ENCODE measurements at regions not wholly inside any gene's neighbourhood (a gene's known extent, or its start where the extent isn't known, plus 50 kb on each side); places are given as distances from the start of the nearest gene placed in this dataset.
A peak's percentile ranks its signal among the peaks of the same experiment; 100 is the strongest.

- H3K9me3 ChIP-seq (ENCODE audit: control insufficient read depth, insufficient read depth, low read depth, low read length): no peaks in the 10 kb centered on the region
- H3K4me1 ChIP-seq (ENCODE audit: control insufficient read depth, extremely low read depth, insufficient read depth, low read length): peaks cover 3% of the 10 kb centered on the region
- H3K79me2 ChIP-seq (ENCODE audit: control insufficient read depth, insufficient read depth, low read length): no peaks in the 10 kb centered on the region
- H2AFZ ChIP-seq (ENCODE audit: low read length): no peak overlapping the region
- no peaks in the 10 kb centered on the region for H4K20me1 ChIP-seq (ENCODE audit: control insufficient read depth, extremely low read depth, insufficient read depth, low read length)
- peak overlapping the region; percentile 55 for H3K4me2 ChIP-seq (ENCODE audit: extremely low read depth, insufficient read depth, low read length)
- no peaks in the 10 kb centered on the region for H3K27me3 ChIP-seq (ENCODE audit: control insufficient read depth, insufficient read depth, low read length)
- no peak for DNase-seq (ENCODE audit: low read depth in 2 of 2)
- no peaks in the 10 kb centered on the region for H3K36me3 ChIP-seq (ENCODE audit: control insufficient read depth, insufficient read depth, low read length)
- H3K27ac ChIP-seq (ENCODE audit: insufficient read depth, low read length): no peak overlapping the region
- no peak overlapping the region for H3K4me3 ChIP-seq (replicated peaks in 1 of 4; ENCODE audit: control extremely low read depth in 1 of 4, insufficient read depth in 1 of 4, low read depth in 3 of 4, low read length in 4 of 4)
- no peak overlapping the region for H3K9ac ChIP-seq (ENCODE audit: insufficient read depth, low read length)
- TF ChIP-seq EZH2 (IDR thresholded peaks at IDR 0.05; ENCODE audit: low read length, missing control alignments) (no peak), CTCF (conservative IDR thresholded peaks at IDR 0.05 in 1 of 2, IDR thresholded peaks at IDR 0.05 in 1 of 2; ENCODE audit: low read depth in 1 of 2, low read length in 2 of 2) (no peak)
Observed at GRCh38 chr13:30362869-30363268, 55.5 kb upstream of the KATNAL1 start.

- peaks cover 3% of the 10 kb centered on the region for H3K4me1 ChIP-seq (ENCODE audit: control insufficient read depth, extremely low read depth, insufficient read depth, low read length)
- no peak overlapping the region for H3K27ac ChIP-seq (ENCODE audit: insufficient read depth, low read length)
- H3K4me2 ChIP-seq (ENCODE audit: extremely low read depth, insufficient read depth, low read length): no peak overlapping the region
Observed at GRCh38 chr13:30363725-30364124, 56.4 kb upstream of the KATNAL1 start.

GRCh38 chr13:30364133-30364532 is 56.8 kb upstream of the KATNAL1 start:
- Histone ChIP-seq H3K9me3 (ENCODE audit: control insufficient read depth, insufficient read depth, low read depth, low read length) (no peaks in the 10 kb centered on the region), H3K27me3 (ENCODE audit: control insufficient read depth, insufficient read depth, low read length) (no peaks in the 10 kb centered on the region), H2AFZ (ENCODE audit: low read length) (peak overlapping the region; percentile 40), H3K4me2 (ENCODE audit: extremely low read depth, insufficient read depth, low read length) (no peak overlapping the region), H3K9ac (ENCODE audit: insufficient read depth, low read length) (no peak overlapping the region), H3K79me2 (ENCODE audit: control insufficient read depth, insufficient read depth, low read length) (no peaks in the 10 kb centered on the region), H3K4me3 (replicated peaks in 1 of 4; ENCODE audit: control extremely low read depth in 1 of 4, insufficient read depth in 1 of 4, low read depth in 3 of 4, low read length in 4 of 4) (no peak overlapping the region), H3K4me1 (ENCODE audit: control insufficient read depth, extremely low read depth, insufficient read depth, low read length) (peaks cover 3% of the 10 kb centered on the region), H3K36me3 (ENCODE audit: control insufficient read depth, insufficient read depth, low read length) (no peaks in the 10 kb centered on the region), H3K27ac (ENCODE audit: insufficient read depth, low read length) (no peak overlapping the region), H4K20me1 (ENCODE audit: control insufficient read depth, extremely low read depth, insufficient read depth, low read length) (no peaks in the 10 kb centered on the region)
- peak in 1 of 2 donors; percentile 60 for DNase-seq (ENCODE audit: low read depth in 2 of 2)
- TF ChIP-seq CTCF (conservative IDR thresholded peaks at IDR 0.05 in 1 of 2, IDR thresholded peaks at IDR 0.05 in 1 of 2; ENCODE audit: low read depth in 1 of 2, low read length in 2 of 2) (no peak), EZH2 (IDR thresholded peaks at IDR 0.05; ENCODE audit: low read length, missing control alignments) (no peak)

More at GRCh38 chr13:30363725-30364124, 56.4 kb upstream of the KATNAL1 start:
- H4K20me1 ChIP-seq (ENCODE audit: control insufficient read depth, extremely low read depth, insufficient read depth, low read length): no peaks in the 10 kb centered on the region
- no peaks in the 10 kb centered on the region for H3K79me2 ChIP-seq (ENCODE audit: control insufficient read depth, insufficient read depth, low read length)
- no peaks in the 10 kb centered on the region for H3K9me3 ChIP-seq (ENCODE audit: control insufficient read depth, insufficient read depth, low read depth, low read length)
- peak overlapping the region; percentile 40 for H2AFZ ChIP-seq (ENCODE audit: low read length)
- H3K9ac ChIP-seq (ENCODE audit: insufficient read depth, low read length): no peak overlapping the region
- no peak for TF ChIP-seq EZH2 (IDR thresholded peaks at IDR 0.05; ENCODE audit: low read length, missing control alignments)
- no peak for TF ChIP-seq CTCF (conservative IDR thresholded peaks at IDR 0.05 in 1 of 2, IDR thresholded peaks at IDR 0.05 in 1 of 2; ENCODE audit: low read depth in 1 of 2, low read length in 2 of 2)
- no peaks in the 10 kb centered on the region for H3K27me3 ChIP-seq (ENCODE audit: control insufficient read depth, insufficient read depth, low read length)
- no peak overlapping the region for H3K4me3 ChIP-seq (replicated peaks in 1 of 4; ENCODE audit: control extremely low read depth in 1 of 4, insufficient read depth in 1 of 4, low read depth in 3 of 4, low read length in 4 of 4)
- H3K36me3 ChIP-seq (ENCODE audit: control insufficient read depth, insufficient read depth, low read length): no peaks in the 10 kb centered on the region
- no peak for DNase-seq (ENCODE audit: low read depth in 2 of 2)
